ENCODE measurements at regions not wholly inside any gene's neighbourhood (a gene's known extent, or its start where the extent isn't known, plus 50 kb on each side); places are given as distances from the start of the nearest gene placed in this dataset.

- no peak overlapping the region for H3K27ac ChIP-seq (ENCODE audit: low read depth in 2 of 2, low read length in 1 of 2)
- WGBS, 2 donors, result 44 to 46% methylated on average over 1 of the region's 1 CpG
- no peaks in the 10 kb centered on the region for H3K27me3 ChIP-seq (ENCODE audit: control insufficient read depth in 1 of 2, insufficient read depth in 2 of 2, low read length in 2 of 2)
- peaks cover 0 to 2% of the 10 kb centered on the region in 2 donors for H3K9me3 ChIP-seq (ENCODE audit: control insufficient read depth in 2 of 2, insufficient read depth in 1 of 2, low read depth in 1 of 2, low read length in 1 of 2)
- no peaks in the 10 kb centered on the region for H3K36me3 ChIP-seq (ENCODE audit: control insufficient read depth in 2 of 2, insufficient read depth in 2 of 2, low read length in 1 of 2)
- no peak overlapping the region for H3K4me3 ChIP-seq (ENCODE audit: low read depth in 1 of 2, low read length in 2 of 2)
- no peaks in the 10 kb centered on the region for H3K4me1 ChIP-seq (ENCODE audit: control insufficient read depth in 2 of 2, insufficient read depth in 2 of 2, low read length in 1 of 2)
Observed at GRCh38 chr10:56653289-56653688, 292.2 kb upstream of the ZWINT start.

- Histone ChIP-seq H3K27ac (ENCODE audit: low read depth in 2 of 2, low read length in 1 of 2) (no peak overlapping the region), H3K36me3 (ENCODE audit: control insufficient read depth in 2 of 2, insufficient read depth in 2 of 2, low read length in 1 of 2) (no peaks in the 10 kb centered on the region), H3K27me3 (ENCODE audit: control insufficient read depth in 1 of 2, insufficient read depth in 2 of 2, low read length in 2 of 2) (no peaks in the 10 kb centered on the region), H3K4me1 (ENCODE audit: control insufficient read depth in 2 of 2, insufficient read depth in 2 of 2, low read length in 1 of 2) (no peaks in the 10 kb centered on the region), H3K4me3 (ENCODE audit: low read depth in 1 of 2, low read length in 2 of 2) (no peak overlapping the region), H3K9me3 (ENCODE audit: control insufficient read depth in 2 of 2, insufficient read depth in 1 of 2, low read depth in 1 of 2, low read length in 1 of 2) (peaks cover 0 to 3% of the 10 kb centered on the region in 2 donors)
- 83 to 86% methylated on average over 13 of the region's 13 CpGs for WGBS, 2 donors
Observed at GRCh38 chr10:56646329-56647111, 285.5 kb upstream of the ZWINT start.

DNA sequence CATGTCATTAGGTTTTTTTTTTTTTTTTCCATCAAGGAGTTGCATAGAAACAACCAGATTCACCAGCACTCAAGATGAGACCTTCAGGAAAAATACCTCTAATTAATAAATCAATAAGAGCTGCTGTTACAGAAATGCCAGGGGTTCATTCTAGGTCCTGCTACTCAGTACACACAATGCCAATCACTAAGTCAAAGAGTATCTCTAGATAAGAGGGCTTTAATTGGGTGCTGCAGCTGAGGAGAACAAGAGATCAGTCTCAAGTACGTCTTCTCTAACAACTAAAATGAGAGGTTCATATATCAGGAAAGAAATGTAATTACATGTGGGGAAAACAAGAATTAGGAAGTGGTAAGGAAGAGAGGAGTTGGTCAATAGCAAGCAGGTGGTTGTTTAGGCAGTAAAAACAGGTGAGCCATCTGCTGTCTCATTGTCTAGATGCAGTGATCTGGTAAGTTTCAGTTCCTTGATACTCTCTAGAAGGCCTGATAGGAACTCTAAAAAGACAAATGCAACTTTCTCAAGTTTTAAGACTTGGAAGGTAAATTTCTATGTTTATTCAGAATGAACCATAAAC is 272.9 kb upstream of the ZWINT start:
- Histone ChIP-seq H3K27me3 (ENCODE audit: control insufficient read depth in 1 of 2, insufficient read depth in 2 of 2, low read length in 2 of 2) (no peaks in the 10 kb centered on the region), H3K36me3 (ENCODE audit: control insufficient read depth in 2 of 2, insufficient read depth in 2 of 2, low read length in 1 of 2) (no peaks in the 10 kb centered on the region), H3K27ac (ENCODE audit: low read depth in 2 of 2, low read length in 1 of 2) (no peak overlapping the region), H3K4me3 (ENCODE audit: low read depth in 1 of 2, low read length in 2 of 2) (no peak overlapping the region), H3K4me1 (ENCODE audit: control insufficient read depth in 2 of 2, insufficient read depth in 2 of 2, low read length in 1 of 2) (no peaks in the 10 kb centered on the region), H3K9me3 (ENCODE audit: control insufficient read depth in 2 of 2, insufficient read depth in 1 of 2, low read depth in 1 of 2, low read length in 1 of 2) (no peaks in the 10 kb centered on the region)
- 71 to 74% methylated on average over 1 of the region's 1 CpG for WGBS, 2 donors

DNA sequence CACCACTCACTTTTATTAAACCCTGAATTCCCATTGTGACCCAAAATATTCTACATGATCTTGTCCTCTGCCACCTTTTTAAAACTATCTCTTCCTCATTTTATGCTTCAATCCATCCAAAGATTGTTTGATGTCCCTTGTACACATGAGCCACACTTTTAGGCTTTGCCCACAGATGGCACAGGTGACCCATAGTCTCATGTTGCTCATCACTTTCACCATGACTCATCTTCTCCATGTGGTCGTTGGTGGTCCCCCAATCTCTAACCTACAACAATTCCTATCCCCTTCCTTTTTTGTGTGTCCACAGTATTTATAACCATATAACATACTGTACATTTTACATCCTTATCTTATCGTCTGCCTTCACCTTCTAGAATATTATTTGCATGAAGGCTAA is 271.5 kb upstream of the ZWINT start:
- Histone ChIP-seq H3K4me1 (ENCODE audit: control insufficient read depth in 2 of 2, insufficient read depth in 2 of 2, low read length in 1 of 2) (no peaks in the 10 kb centered on the region), H3K27ac (ENCODE audit: low read depth in 2 of 2, low read length in 1 of 2) (no peak overlapping the region), H3K27me3 (ENCODE audit: control insufficient read depth in 1 of 2, insufficient read depth in 2 of 2, low read length in 2 of 2) (no peaks in the 10 kb centered on the region), H3K4me3 (ENCODE audit: low read depth in 1 of 2, low read length in 2 of 2) (no peak overlapping the region), H3K9me3 (ENCODE audit: control insufficient read depth in 2 of 2, insufficient read depth in 1 of 2, low read depth in 1 of 2, low read length in 1 of 2) (no peaks in the 10 kb centered on the region), H3K36me3 (ENCODE audit: control insufficient read depth in 2 of 2, insufficient read depth in 2 of 2, low read length in 1 of 2) (no peaks in the 10 kb centered on the region)
- 58 to 59% methylated on average over 2 of the region's 2 CpGs for WGBS, 2 donors

GRCh38 chr10:56624082-56624481 is 263.0 kb upstream of the ZWINT start:
- Histone ChIP-seq H3K27ac (ENCODE audit: low read depth in 2 of 2, low read length in 1 of 2) (no peak overlapping the region), H3K9me3 (ENCODE audit: control insufficient read depth in 2 of 2, insufficient read depth in 1 of 2, low read depth in 1 of 2, low read length in 1 of 2) (no peaks in the 10 kb centered on the region), H3K4me3 (ENCODE audit: low read depth in 1 of 2, low read length in 2 of 2) (no peak overlapping the region), H3K27me3 (ENCODE audit: control insufficient read depth in 1 of 2, insufficient read depth in 2 of 2, low read length in 2 of 2) (no peaks in the 10 kb centered on the region), H3K4me1 (ENCODE audit: control insufficient read depth in 2 of 2, insufficient read depth in 2 of 2, low read length in 1 of 2) (no peaks in the 10 kb centered on the region), H3K36me3 (ENCODE audit: control insufficient read depth in 2 of 2, insufficient read depth in 2 of 2, low read length in 1 of 2) (no peaks in the 10 kb centered on the region)

GRCh38 chr10:56623064-56623463 is 262.0 kb upstream of the ZWINT start:
- H3K36me3 ChIP-seq (ENCODE audit: control insufficient read depth in 2 of 2, insufficient read depth in 2 of 2, low read length in 1 of 2), result no peaks in the 10 kb centered on the region
- WGBS, 2 donors, result 35 to 42% methylated on average over 2 of the region's 2 CpGs
- H3K4me3 ChIP-seq (ENCODE audit: low read depth in 1 of 2, low read length in 2 of 2), result no peak overlapping the region
- H3K27ac ChIP-seq (ENCODE audit: low read depth in 2 of 2, low read length in 1 of 2), result no peak overlapping the region
- H3K4me1 ChIP-seq (ENCODE audit: control insufficient read depth in 2 of 2, insufficient read depth in 2 of 2, low read length in 1 of 2), result no peaks in the 10 kb centered on the region
- H3K27me3 ChIP-seq (ENCODE audit: control insufficient read depth in 1 of 2, insufficient read depth in 2 of 2, low read length in 2 of 2), result no peaks in the 10 kb centered on the region
- no peaks in the 10 kb centered on the region for H3K9me3 ChIP-seq (ENCODE audit: control insufficient read depth in 2 of 2, insufficient read depth in 1 of 2, low read depth in 1 of 2, low read length in 1 of 2)

GRCh38 chr10:56622335-56622973 is 261.4 kb upstream of the ZWINT start:
- Histone ChIP-seq H3K4me1 (ENCODE audit: control insufficient read depth in 2 of 2, insufficient read depth in 2 of 2, low read length in 1 of 2) (no peaks in the 10 kb centered on the region), H3K9me3 (ENCODE audit: control insufficient read depth in 2 of 2, insufficient read depth in 1 of 2, low read depth in 1 of 2, low read length in 1 of 2) (no peaks in the 10 kb centered on the region), H3K36me3 (ENCODE audit: control insufficient read depth in 2 of 2, insufficient read depth in 2 of 2, low read length in 1 of 2) (no peaks in the 10 kb centered on the region), H3K27me3 (ENCODE audit: control insufficient read depth in 1 of 2, insufficient read depth in 2 of 2, low read length in 2 of 2) (no peaks in the 10 kb centered on the region), H3K27ac (ENCODE audit: low read depth in 2 of 2, low read length in 1 of 2) (no peak overlapping the region), H3K4me3 (ENCODE audit: low read depth in 1 of 2, low read length in 2 of 2) (peak overlapping the region in 1 of 2 donors; percentile 31)
- 65 to 68% methylated on average over 2 of the region's 2 CpGs for WGBS, 2 donors

- WGBS, 2 donors, result 67 to 81% methylated on average over 1 of the region's 1 CpG
- H3K36me3 ChIP-seq (ENCODE audit: control insufficient read depth in 2 of 2, insufficient read depth in 2 of 2, low read length in 1 of 2), result no peaks in the 10 kb centered on the region
- H3K27me3 ChIP-seq (ENCODE audit: control insufficient read depth in 1 of 2, insufficient read depth in 2 of 2, low read length in 2 of 2), result no peaks in the 10 kb centered on the region
- no peaks in the 10 kb centered on the region for H3K9me3 ChIP-seq (ENCODE audit: control insufficient read depth in 2 of 2, insufficient read depth in 1 of 2, low read depth in 1 of 2, low read length in 1 of 2)
- no peak overlapping the region for H3K4me3 ChIP-seq (ENCODE audit: low read depth in 1 of 2, low read length in 2 of 2)
- H3K27ac ChIP-seq (ENCODE audit: low read depth in 2 of 2, low read length in 1 of 2), result no peak overlapping the region
- no peaks in the 10 kb centered on the region for H3K4me1 ChIP-seq (ENCODE audit: control insufficient read depth in 2 of 2, insufficient read depth in 2 of 2, low read length in 1 of 2)
Observed at GRCh38 chr10:56606202-56606601, 245.1 kb upstream of the ZWINT start.

DNA sequence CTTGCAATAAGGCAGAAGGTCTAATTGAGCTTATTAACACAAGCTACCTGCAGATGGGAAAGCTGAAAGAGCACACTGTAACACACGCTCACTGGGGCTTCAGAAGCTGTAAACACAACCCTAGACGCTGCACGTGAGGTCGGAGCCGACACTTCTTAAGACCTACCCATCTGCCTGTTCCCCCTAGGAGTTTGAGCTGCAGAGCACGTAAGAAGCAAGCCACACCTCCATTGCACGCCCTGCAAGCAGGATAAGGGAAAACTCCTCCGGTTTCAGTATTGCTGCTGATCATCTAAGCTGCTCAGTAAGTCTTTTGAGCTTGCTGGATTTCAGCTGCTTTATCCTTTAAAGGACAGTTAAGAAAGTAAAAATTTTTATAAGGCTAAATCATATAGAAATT is 244.0 kb upstream of the ZWINT start:
- Histone ChIP-seq H3K27me3 (ENCODE audit: control insufficient read depth in 1 of 2, insufficient read depth in 2 of 2, low read length in 2 of 2) (no peaks in the 10 kb centered on the region), H3K27ac (ENCODE audit: low read depth in 2 of 2, low read length in 1 of 2) (no peak overlapping the region), H3K36me3 (ENCODE audit: control insufficient read depth in 2 of 2, insufficient read depth in 2 of 2, low read length in 1 of 2) (no peaks in the 10 kb centered on the region), H3K9me3 (ENCODE audit: control insufficient read depth in 2 of 2, insufficient read depth in 1 of 2, low read depth in 1 of 2, low read length in 1 of 2) (no peaks in the 10 kb centered on the region), H3K4me3 (ENCODE audit: low read depth in 1 of 2, low read length in 2 of 2) (no peak overlapping the region), H3K4me1 (ENCODE audit: control insufficient read depth in 2 of 2, insufficient read depth in 2 of 2, low read length in 1 of 2) (no peaks in the 10 kb centered on the region)
- WGBS, 2 donors, result 13 to 21% methylated on average over 8 of the region's 8 CpGs

All from esophagus (tissue), 2 donors.